CD4-positive, alpha-beta T cell (primary cell): ENCODE measurements at regions not wholly inside any gene's neighbourhood (a gene's known extent, or its start where the extent isn't known, plus 50 kb on each side); places are given as distances from the start of the nearest gene placed in this dataset.

Experiments
- ATAC-seq: fragments of 200-7000 bp; cut with Tn5 transposase; one replicate; pipeline ENCODE4 v1.10.0; 2022; ENCODE audit warnings: mild to moderate bottlenecking; ENCODE audit not compliant: poor library complexity
- CTCF ChIA-PET: fragments of 350-600 bp; sonication (Branson Sonifier 250); formaldehyde crosslinking; loops from one replicate; lab custom pipeline; 2021; ENCODE audit warnings: antibody characterized with exemption, inconsistent platforms; lab: Charles Lee
- POLR2A ChIA-PET: fragments of 350-600 bp; sonication (Branson Sonifier 250); formaldehyde crosslinking; loops from one replicate; lab custom pipeline; 2021; ENCODE audit warnings: antibody characterized with exemption, inconsistent platforms; lab: Charles Lee
- DNase-seq, 14 experiments: peaks; one replicate each; pipeline ENCODE4 v3.0.0-alpha.2; 2013 to 2020; ENCODE audit warnings: mixed read lengths in 2 of 14
- H3K27ac ChIP-seq, 2 donors: one replicate each; pipeline versions ENCODE4 v1.5.1 to v1.7.0; 2013; ENCODE audit warnings: low read length in 2 of 2, low read depth in 1 of 2, mild to moderate bottlenecking in 1 of 2
- H3K27me3 ChIP-seq, 2 experiments: 1 replicate in 1 of 2; 2 replicates in 1 of 2; pipeline versions ENCODE4 v1.6.1 to v1.7.0; 2013; ENCODE audit warnings: low read length in 2 of 2, control low read depth in 1 of 2, mild to moderate bottlenecking in 1 of 2, moderate library complexity in 1 of 2; ENCODE audit not compliant: insufficient read depth in 2 of 2, control insufficient read depth in 1 of 2
- H3K36me3 ChIP-seq: one replicate; pipeline ENCODE4 v1.6.1; 2013; ENCODE audit warnings: low read length, control low read depth; ENCODE audit not compliant: insufficient read depth
- H3K4me1 ChIP-seq: one replicate; pipeline ENCODE4 v1.6.1; 2013; ENCODE audit warnings: low read length, control low read depth; ENCODE audit not compliant: insufficient read depth
- H3K4me3 ChIP-seq: one replicate; pipeline ENCODE4 v1.5.1; 2013; ENCODE audit warnings: mild to moderate bottlenecking, low read length, moderate library complexity
- H3K9me3 ChIP-seq, 2 experiments: 1 replicate in 1 of 2; 2 replicates in 1 of 2; pipeline versions ENCODE4 v1.6.1 to v1.7.0; 2013; ENCODE audit warnings: low read length in 2 of 2, mild to moderate bottlenecking in 2 of 2, control low read depth in 1 of 2, moderate library complexity in 1 of 2; ENCODE audit not compliant: control insufficient read depth in 1 of 2, insufficient read depth in 1 of 2
- H3K27ac Mint-ChIP-seq: one replicate; pipeline ENCODE4 v1.8.0; 2020; ENCODE audit warnings: mixed read lengths
- H3K27me3 Mint-ChIP-seq: one replicate; pipeline ENCODE4 v1.8.0; 2021; ENCODE audit warnings: mixed read lengths
- H3K36me3 Mint-ChIP-seq: one replicate; pipeline ENCODE4 v1.8.0; 2021; ENCODE audit warnings: low read depth, mixed read lengths
- H3K4me1 Mint-ChIP-seq: one replicate; pipeline ENCODE4 v1.8.0; 2021; ENCODE audit warnings: low read depth, mixed read lengths
- H3K4me3 Mint-ChIP-seq: one replicate; pipeline ENCODE4 v1.8.0; 2020; ENCODE audit warnings: mild to moderate bottlenecking, mixed read lengths
- H3K9me3 Mint-ChIP-seq: one replicate; pipeline ENCODE4 v1.8.0; 2020; ENCODE audit warnings: mixed read lengths
- intact Hi-C, 2 experiments: fragments of 100-400 bp; cut with DNase I in 1 of 2; cut with micrococcal nuclease in 1 of 2; formaldehyde crosslinking; loops; one replicate each; pipeline versions ENCODE4 v1.15.1 to v1.9.0; 2023 to 2025; cut with DNase I, micrococcal nuclease
- TF ChIP-seq, protein P1 (sequence below): fragments of 200-600 bp; IDR thresholded peaks from one replicate; pipeline ENCODE4 v1.8.0; 2022; ENCODE audit warnings: antibody characterized with exemption, mild to moderate bottlenecking

- H3K4me3 ChIP-seq: no peak overlapping the region
- TF ChIP-seq, protein P1, sequence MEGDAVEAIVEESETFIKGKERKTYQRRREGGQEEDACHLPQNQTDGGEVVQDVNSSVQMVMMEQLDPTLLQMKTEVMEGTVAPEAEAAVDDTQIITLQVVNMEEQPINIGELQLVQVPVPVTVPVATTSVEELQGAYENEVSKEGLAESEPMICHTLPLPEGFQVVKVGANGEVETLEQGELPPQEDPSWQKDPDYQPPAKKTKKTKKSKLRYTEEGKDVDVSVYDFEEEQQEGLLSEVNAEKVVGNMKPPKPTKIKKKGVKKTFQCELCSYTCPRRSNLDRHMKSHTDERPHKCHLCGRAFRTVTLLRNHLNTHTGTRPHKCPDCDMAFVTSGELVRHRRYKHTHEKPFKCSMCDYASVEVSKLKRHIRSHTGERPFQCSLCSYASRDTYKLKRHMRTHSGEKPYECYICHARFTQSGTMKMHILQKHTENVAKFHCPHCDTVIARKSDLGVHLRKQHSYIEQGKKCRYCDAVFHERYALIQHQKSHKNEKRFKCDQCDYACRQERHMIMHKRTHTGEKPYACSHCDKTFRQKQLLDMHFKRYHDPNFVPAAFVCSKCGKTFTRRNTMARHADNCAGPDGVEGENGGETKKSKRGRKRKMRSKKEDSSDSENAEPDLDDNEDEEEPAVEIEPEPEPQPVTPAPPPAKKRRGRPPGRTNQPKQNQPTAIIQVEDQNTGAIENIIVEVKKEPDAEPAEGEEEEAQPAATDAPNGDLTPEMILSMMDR: no peak
- no peak overlapping the region for H3K27ac ChIP-seq
- intact Hi-C loops: no loop called here
- no peaks in the 10 kb centered on the region for H3K27me3 Mint-ChIP-seq
- peaks cover 2% of the 10 kb centered on the region for H3K9me3 Mint-ChIP-seq
- CTCF ChIA-PET: no interaction called here
- H3K9me3 ChIP-seq: peaks cover 0 to 5% of the 10 kb centered on the region in 2 experiments
- no peaks in the 10 kb centered on the region for H3K4me1 ChIP-seq
- H3K4me3 Mint-ChIP-seq: no peak overlapping the region
- H3K36me3 Mint-ChIP-seq: no peaks in the 10 kb centered on the region
- H3K27me3 ChIP-seq: no peaks in the 10 kb centered on the region
- no peak overlapping the region for H3K27ac Mint-ChIP-seq
- DNase-seq (no peak), ATAC-seq (no peak)
- POLR2A ChIA-PET: no interaction called here
- H3K4me1 Mint-ChIP-seq: no peaks in the 10 kb centered on the region
- H3K36me3 ChIP-seq: no peaks in the 10 kb centered on the region
Observed at GRCh38 chr14:53596853-53597525, 359.6 kb downstream of the BMP4 start.

- H3K4me1 Mint-ChIP-seq: no peaks in the 10 kb centered on the region
- H3K27me3 Mint-ChIP-seq: no peaks in the 10 kb centered on the region
- ChIA-PET POLR2A (no interaction called here), CTCF (no interaction called here)
- TF ChIP-seq, protein P1: no peak
- no peaks in the 10 kb centered on the region for H3K36me3 Mint-ChIP-seq
- ATAC-seq: no peak
- H3K4me3 Mint-ChIP-seq: no peak overlapping the region
- peaks cover 0 to 5% of the 10 kb centered on the region in 2 experiments for H3K9me3 ChIP-seq
- H3K4me3 ChIP-seq: no peak overlapping the region
- DNase-seq: no peak
- no peak overlapping the region for H3K27ac Mint-ChIP-seq
- no peak overlapping the region for H3K27ac ChIP-seq
- no peaks in the 10 kb centered on the region for H3K4me1 ChIP-seq
- H3K9me3 Mint-ChIP-seq: peaks cover 2% of the 10 kb centered on the region
- H3K36me3 ChIP-seq: no peaks in the 10 kb centered on the region
- no peaks in the 10 kb centered on the region for H3K27me3 ChIP-seq
- intact Hi-C loops: no loop called here
Observed at GRCh38 chr14:53591816-53592215, 364.8 kb downstream of the BMP4 start.

DNA sequence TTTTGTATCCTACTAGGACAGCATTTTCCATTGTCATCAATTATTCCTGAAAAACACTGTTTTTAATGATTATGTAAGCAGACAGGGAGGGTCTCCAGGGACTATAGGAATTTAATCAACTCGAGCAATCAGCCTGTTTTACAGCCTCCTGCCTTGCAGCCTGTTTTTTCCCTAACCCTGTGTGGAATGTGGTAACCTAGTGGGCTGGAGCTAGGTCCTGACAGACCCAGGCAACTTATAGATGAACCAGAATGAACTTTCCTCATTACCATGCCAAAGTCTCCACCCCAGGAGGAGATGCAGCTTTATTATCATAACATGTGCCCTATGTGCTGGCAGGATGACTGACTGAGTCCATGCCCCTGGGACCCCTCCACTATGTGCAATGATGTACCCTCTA is 375.1 kb downstream of the BMP4 start:
- DNase-seq (no peak), ATAC-seq (no peak)
- H3K27me3 ChIP-seq: peaks cover 0 to 3% of the 10 kb centered on the region in 2 experiments
- POLR2A ChIA-PET: no interaction called here
- peaks cover 0 to 4% of the 10 kb centered on the region in 2 experiments for H3K9me3 ChIP-seq
- peaks cover 10% of the 10 kb centered on the region for H3K27me3 Mint-ChIP-seq
- H3K36me3 Mint-ChIP-seq: no peaks in the 10 kb centered on the region
- CTCF ChIA-PET: no interaction called here
- H3K27ac ChIP-seq: no peak overlapping the region
- no peaks in the 10 kb centered on the region for H3K36me3 ChIP-seq
- H3K4me3 Mint-ChIP-seq: no peak overlapping the region
- no peak overlapping the region for H3K27ac Mint-ChIP-seq
- no peaks in the 10 kb centered on the region for H3K4me1 ChIP-seq
- peaks cover 8% of the 10 kb centered on the region for H3K9me3 Mint-ChIP-seq
- no peak overlapping the region for H3K4me3 ChIP-seq
- intact Hi-C loops: no loop called here
- TF ChIP-seq, protein P1: no peak
- H3K4me1 Mint-ChIP-seq: no peaks in the 10 kb centered on the region
